Stimulated activated CD8-positive, alpha-beta memory T cell treated with anti-CD3 and anti-CD28 coated beads, Interleukin-12 subunit alpha, Interleukin-12 subunit beta, amount 100 ng/mL, for 24 hours (primary cell): ENCODE measurements at regions not wholly inside any gene's neighbourhood (a gene's known extent, or its start where the extent isn't known, plus 50 kb on each side); places are given as distances from the start of the nearest gene placed in this dataset.
"Not testable (repeated sequence)": the region's sequence is repeated elsewhere in the genome, so short reads cannot be mapped to it uniquely, and the experiment has no call there.

Experiments
- DNase-seq: peaks from one replicate; pipeline ENCODE4 v3.0.0-alpha.2; 2020; ENCODE audit errors: extremely low read depth

DNA sequence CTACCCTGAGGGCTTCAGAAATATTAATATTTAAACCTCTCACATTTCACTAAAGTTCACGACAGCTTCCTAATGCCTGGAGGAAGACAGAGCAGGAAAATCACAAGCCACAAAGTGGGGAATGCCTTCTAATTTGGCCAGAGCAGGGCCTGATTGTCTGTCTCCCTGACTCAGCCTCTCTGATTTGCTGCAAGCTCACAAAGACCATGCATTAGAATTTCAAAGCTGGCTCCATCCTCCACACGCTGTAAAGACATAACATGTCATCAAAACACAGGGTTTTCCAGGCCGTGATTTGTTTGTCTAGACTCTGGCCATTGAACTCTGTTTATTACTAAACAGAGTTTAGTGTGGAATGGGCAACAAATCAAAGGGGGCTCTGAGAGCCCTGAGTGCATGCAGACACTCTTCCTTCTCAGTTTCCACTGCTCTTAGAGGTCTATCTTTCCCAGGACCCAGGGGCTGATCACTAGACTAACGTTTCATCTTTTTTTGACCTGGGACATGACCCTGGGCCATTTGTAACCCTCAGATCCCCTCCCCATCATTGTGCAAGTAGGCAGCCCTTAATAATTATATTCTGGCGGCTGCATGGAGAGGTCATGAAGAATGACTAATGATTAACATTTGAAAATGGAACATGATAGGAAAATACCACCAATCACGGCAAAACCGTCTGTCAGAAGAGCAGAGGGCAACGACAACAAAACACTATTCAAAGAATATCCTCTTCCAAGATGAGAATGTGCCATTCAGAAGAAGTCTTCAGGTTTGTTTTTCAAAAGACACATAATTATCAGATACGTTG is 140.2 kb downstream of the ENC1 start:
- no peak for DNase-seq

DNA sequence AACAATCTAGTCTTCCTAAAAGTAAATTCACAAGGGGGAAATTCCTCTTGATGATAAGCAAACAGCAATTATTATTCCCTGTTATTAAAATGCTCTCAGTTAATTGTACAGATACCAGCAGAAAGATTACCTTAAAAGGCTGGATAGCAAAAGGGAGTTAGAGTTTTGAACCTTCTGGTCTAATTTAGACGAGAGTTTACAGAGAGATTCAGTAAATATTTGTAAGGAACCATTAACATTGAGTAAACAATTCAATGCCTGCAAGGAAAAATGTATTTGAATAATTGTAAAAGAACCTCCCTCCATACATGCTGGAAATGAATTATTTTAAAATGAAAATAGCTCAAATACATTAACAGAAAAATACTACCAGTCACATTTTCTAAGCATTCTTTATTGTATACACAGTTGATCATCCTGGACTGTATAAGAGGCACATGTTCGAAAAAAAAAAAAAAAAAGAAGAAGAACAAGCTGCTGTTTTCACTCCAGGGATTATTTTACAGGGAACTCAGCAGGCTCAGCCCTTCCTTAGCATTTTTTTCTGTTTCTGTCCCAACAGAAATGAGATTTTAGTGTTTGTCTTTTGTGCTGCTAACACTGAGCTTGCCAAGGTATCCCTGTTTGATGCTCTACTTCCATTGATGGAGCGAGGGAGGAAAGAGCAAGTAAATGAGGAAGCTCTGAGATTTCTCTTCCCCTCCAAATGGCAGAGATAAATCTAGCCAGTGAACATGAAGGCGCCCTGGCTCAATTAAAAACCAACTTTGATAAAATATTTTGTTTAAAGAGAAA is 141.1 kb downstream of the ENC1 start:
- no peak for DNase-seq

- DNase-seq: no peak
These were observed 142.8 kb downstream of the ENC1 start for GRCh38 chr5:74497706-74498105.

DNA sequence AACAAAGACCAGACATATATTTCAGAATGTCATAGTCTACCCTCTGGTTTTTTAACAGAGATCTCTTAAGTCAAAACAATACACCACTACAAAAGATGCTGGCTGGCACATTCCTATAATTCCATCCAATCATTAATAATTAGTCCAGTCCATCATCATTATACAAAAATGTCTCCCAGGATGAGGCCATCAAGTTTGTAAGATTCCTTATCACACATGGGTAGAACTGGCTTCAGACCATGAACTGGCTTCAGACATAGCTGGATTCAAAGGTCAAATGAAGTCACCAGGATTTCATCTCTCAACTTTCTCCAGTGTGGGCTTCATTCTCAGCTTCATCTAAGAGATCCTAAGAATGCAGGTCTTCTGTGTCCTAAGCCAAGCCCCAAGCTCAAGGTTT is 147.1 kb downstream of the ENC1 start:
- DNase-seq: no peak

DNA sequence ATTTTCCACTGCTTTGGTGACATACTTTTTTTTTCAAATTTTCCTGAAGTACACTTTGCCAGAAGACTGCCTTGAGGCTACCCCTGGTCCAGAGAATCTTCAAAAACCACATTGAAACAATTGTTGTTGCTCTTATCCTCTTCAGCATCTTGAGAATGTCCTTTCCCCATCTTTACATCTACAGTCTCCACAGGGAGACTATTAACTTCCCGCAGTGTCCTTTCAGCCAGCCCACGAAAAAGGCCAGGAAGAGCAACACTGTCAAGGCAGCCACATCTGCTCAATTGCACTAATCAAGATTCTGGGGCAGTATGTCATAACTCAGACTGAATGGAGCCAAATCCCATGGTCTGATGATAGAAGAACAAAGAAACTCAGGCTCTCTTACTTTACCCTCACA is 148.3 kb downstream of the ENC1 start:
- DNase-seq: no peak

DNA sequence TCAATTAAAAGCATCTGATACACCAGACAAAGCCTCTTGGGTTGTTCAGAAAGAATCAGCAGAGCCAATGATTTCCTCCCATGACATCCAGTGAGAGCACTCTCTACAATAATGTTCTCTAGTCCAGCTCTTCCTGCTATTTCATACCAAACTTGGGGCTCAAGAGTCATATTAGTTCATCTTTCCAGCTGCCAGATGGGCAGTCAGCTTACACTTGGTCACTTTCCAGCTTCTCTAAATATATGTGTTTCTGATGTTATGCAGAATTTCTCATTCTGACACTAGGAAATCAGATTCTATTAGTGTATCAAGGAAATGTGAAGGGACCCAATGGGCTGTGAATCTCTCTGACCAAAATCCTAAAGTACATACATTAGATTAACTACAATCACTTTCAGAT is 148.9 kb downstream of the ENC1 start:
- DNase-seq: no peak

DNA sequence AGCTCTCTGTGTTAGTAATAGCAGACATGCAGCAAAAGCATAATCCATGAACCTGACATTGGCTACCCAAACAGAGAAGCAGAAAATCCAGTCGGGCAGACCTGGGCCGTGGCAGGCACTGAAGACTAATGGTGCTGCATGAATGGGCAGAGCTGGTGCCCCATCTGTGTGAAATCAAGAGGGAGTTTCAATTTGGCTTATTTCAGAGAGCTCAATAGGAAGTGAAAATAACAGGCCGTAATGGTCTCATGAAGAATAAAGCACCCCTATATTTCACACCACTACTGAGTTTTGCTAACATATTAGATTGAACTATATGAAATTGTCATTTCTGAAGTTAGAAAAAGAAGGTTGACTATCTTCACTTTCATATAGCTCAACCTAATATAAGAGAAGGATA is 149.7 kb downstream of the ENC1 start:
- no peak for DNase-seq

DNA sequence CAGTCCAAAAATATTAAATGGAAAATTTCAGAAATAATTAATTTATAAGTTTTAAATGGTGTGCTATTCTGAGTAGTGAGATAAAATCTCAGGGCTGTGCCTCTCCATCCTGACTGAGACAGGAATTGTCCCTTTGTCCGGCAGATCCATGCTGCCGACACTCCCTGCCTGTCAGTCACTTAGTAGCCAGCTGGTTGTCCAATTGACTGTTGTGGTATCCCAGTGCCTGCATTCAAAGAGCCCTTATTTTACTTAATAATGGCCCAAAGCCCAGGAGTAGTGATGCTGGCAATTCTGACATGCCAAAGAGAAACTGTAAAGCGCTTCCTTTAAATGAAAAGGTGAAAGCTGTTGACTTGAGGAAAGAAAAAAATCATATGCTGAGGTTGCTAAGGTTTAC is 157.5 kb downstream of the ENC1 start:
- no peak for DNase-seq

GRCh38 chr5:74482523-74482922 is 158.0 kb downstream of the ENC1 start:
- no peak for DNase-seq

DNA sequence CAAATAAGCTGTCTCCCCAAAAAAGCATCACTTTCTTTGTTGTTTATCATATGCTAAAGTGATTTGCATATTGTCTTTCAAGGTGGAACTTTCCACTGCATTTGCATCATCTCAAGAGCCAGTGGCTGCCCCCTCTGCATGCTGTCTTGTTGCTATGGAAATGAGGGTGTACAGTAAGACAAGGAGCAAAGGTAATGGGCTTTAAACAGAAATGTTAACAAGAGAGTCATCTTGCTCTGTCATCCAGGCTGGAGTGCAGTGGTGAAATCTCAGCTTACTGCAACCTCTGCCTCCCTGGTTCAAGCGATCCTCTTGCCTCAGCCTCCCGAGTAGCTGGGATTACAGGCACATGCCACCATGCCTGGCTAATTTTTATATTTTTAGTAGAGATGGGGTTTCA is 159.2 kb downstream of the ENC1 start:
- DNase-seq: not testable (repeated sequence)

DNA sequence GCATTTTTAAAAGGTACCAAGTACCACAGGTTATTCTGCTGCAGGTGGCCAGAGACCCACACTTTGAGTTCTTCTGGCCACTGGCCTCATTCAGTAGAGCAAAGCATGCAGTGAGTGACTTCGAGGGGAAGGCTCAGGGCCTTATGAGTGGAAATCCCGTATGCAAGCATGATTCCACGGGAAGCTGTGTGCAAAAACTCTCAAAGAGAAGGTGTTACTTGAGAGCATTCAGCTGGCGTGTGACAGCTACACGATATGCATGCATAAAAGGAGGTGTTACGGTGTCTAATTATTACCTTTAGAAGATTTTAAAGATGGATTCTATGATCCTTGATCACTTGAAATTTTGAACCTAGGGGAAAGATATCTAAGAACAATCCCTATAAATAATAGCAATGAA is 160.3 kb downstream of the ENC1 start:
- DNase-seq: no peak

GRCh38 chr5:74478328-74478727 is 162.2 kb downstream of the ENC1 start:
- DNase-seq: no peak

GRCh38 chr5:74477761-74478160 is 162.8 kb downstream of the ENC1 start:
- no peak for DNase-seq

GRCh38 chr5:74476819-74477453 is 163.6 kb downstream of the ENC1 start:
- no peak for DNase-seq

DNA sequence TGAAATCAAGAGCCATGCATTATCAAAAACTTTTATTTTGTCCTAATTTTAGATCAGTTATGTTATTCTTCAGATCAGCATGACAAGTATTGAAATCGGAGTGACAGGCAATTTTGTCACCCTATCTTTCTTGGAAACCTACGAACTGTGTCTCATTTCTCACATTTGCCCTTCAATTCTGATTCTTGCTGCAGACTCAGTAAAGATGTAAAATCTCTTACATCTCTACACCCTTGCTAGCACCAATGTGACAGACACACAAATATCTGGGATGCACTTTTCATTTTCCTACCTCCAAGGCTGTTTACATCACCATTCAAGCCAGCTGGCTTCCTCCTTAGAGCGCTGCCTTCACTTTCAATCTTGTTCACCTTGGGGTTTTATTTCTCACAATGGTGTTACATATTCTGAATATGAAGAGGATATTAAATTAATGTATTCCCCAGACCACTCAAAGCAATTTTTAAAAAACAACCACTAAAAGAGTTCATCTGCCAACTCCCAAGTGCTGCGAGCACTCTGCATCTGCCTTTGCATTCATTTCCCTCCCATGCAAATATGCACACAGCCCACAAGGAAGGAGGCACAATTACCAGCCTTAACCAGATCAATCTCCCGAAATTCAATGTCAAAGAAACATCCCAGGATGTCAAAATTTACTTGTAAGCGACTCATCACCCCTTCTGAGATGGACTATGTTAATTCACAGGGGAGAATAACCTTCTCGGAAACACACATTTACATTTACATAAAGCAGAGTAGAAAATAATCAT is 164.3 kb downstream of the ENC1 start:
- DNase-seq: no peak

DNA sequence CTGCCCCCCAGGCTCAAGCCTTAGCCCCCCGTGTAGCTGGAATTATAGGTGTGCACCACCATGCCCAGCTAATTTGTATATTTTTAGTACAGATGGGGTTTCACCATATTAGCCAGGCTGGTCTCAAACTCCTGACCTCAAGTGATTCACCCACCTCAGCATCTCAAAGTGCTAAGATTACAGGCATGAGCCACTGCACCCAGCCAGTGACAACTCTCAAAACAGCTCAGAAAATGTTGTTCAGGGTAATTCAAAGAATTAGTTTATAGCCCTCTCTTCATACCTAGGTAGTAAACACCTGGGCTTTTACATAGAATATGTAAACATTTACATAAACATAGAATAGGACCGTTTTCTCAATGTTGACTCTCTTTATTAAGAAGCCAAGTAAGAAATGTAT is 168.7 kb downstream of the ENC1 start:
- no peak for DNase-seq

GRCh38 chr5:74469234-74469994 is 171.1 kb downstream of the ENC1 start:
- DNase-seq: no peak

GRCh38 chr5:74468421-74468820 is 172.1 kb downstream of the ENC1 start:
- DNase-seq: no peak

DNA sequence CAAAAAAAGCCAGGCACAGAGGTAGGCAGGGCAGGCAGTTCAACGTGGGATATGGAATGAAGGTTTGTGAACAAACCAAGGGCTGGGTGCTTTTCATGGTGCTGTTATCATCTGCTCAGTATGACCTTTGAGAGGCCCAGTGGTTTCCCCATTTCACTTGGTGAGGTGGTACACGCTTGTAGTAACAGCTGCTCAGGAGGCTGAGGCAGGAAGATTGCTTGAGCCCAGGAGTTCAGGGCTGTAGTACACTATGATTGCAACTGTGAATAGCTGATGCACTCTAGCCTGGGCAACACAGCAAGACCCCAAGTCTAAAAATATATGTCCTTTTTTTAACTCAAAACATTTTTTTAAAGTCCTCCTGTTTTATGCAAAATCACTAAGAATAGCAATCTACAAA is 174.8 kb downstream of the ENC1 start:
- no peak for DNase-seq

- no peak for DNase-seq
These were observed 175.9 kb downstream of the ENC1 start for GRCh38 chr5:74464512-74465209.

DNA sequence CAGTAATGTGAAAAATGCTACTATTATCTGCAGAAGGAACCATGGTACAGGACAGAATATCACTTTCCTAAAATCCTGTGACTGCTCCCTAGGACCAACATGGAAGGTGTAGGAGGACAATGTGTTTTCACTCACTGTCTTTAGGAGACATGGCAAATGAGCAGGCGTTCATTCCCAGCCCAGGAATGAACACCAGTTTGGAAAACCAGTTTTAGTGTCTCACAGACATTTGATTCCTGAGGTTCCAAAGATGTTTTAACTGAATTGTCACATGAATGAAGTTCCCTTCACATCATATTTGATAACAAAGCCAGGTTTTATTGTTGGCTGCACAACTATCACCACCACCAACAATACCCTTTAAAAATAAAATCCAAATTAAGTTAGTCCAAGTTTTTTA is 178.2 kb downstream of the ENC1 start:
- no peak for DNase-seq
